ENCODE measurements at regions not wholly inside any gene's neighbourhood (a gene's known extent, or its start where the extent isn't known, plus 50 kb on each side); places are given as distances from the start of the nearest gene placed in this dataset.
A peak's percentile ranks its signal among the peaks of the same experiment; 100 is the strongest.

GRCh38 chr16:27677263-27677662 lies 127.3 kb downstream of the KATNIP start:
- intact Hi-C loops (cut with DNase I), result no loop called here
- DNase-seq, result no peak

GRCh38 chr16:27678955-27679354 lies 129.0 kb downstream of the KATNIP start:
- no peak for DNase-seq
- intact Hi-C loops (cut with DNase I), result no loop called here

- intact Hi-C loops (cut with DNase I), result no loop called here
- DNase-seq, result no peak
Observed at GRCh38 chr16:27679899-27680298, 130.0 kb downstream of the KATNIP start.

GRCh38 chr16:27681681-27682080 lies 131.7 kb downstream of the KATNIP start:
- intact Hi-C loops (cut with DNase I), result no loop called here
- DNase-seq, result peak in 1 of 10 donors; percentile 48

GRCh38 chr16:27684047-27684446 lies 134.1 kb downstream of the KATNIP start:
- no peak for DNase-seq
- intact Hi-C loops (cut with DNase I), result no loop called here

- DNase-seq, result peak in 1 of 10 donors; percentile 2
- intact Hi-C loops (cut with DNase I), result no loop called here
Observed at GRCh38 chr16:27685807-27686206, 135.9 kb downstream of the KATNIP start.

- intact Hi-C loops (cut with DNase I), result no loop called here
Observed at GRCh38 chr16:27686926-27687325, 137.0 kb downstream of the KATNIP start.

GRCh38 chr16:27687605-27688004 lies 137.7 kb downstream of the KATNIP start:
- intact Hi-C loops (cut with DNase I), result loop anchor here (2.0 kb wide), 1 partner anchor 383 kb away; no protein-coding TSS in a partner anchor
- DNase-seq, result no peak

More at GRCh38 chr16:27686926-27687325, 137.0 kb downstream of the KATNIP start:
- DNase-seq, result peak in 1 of 10 donors; percentile 7

GRCh38 chr16:27689711-27690110 lies 139.8 kb downstream of the KATNIP start:
- intact Hi-C loops (cut with DNase I), result loop anchor here (2.0 kb wide), 1 partner anchor 381 kb away; no protein-coding TSS in a partner anchor

GRCh38 chr16:27690608-27691007 lies 140.7 kb downstream of the KATNIP start:
- peak in 5 of 10 donors; percentile 38 to 89 (median 60) for DNase-seq
- intact Hi-C loops (cut with DNase I), result no loop called here

More at GRCh38 chr16:27689711-27690110, 139.8 kb downstream of the KATNIP start:
- peak in 5 of 10 donors; percentile 36 to 91 (median 56) for DNase-seq

- intact Hi-C loops (cut with DNase I), result no loop called here
Observed at GRCh38 chr16:27691721-27692120, 141.8 kb downstream of the KATNIP start.

GRCh38 chr16:27692576-27692975 lies 142.6 kb downstream of the KATNIP start:
- no peak for DNase-seq
- intact Hi-C loops (cut with DNase I), result no loop called here

More at GRCh38 chr16:27691721-27692120, 141.8 kb downstream of the KATNIP start:
- no peak for DNase-seq

- no peak for DNase-seq
- intact Hi-C loops (cut with DNase I), result no loop called here
Observed at GRCh38 chr16:27695161-27695560, 145.2 kb downstream of the KATNIP start.

- intact Hi-C loops (cut with DNase I), result no loop called here
- peak in 4 of 10 donors; percentile 37 to 91 (median 50) for DNase-seq
Observed at GRCh38 chr16:27698266-27698665, 148.3 kb downstream of the KATNIP start.

- intact Hi-C loops (cut with DNase I), result no loop called here
- DNase-seq, result no peak
Observed at GRCh38 chr16:27698746-27699145, 148.8 kb downstream of the KATNIP start.

GRCh38 chr16:27699540-27699939 lies 149.6 kb downstream of the KATNIP start:
- no peak for DNase-seq
- intact Hi-C loops (cut with DNase I), result no loop called here

- intact Hi-C loops (cut with DNase I), result no loop called here
- peak in 2 of 10 donors; percentile 56 to 87 for DNase-seq
Observed at GRCh38 chr16:27700304-27700995, 150.5 kb downstream of the KATNIP start.

- intact Hi-C loops (cut with DNase I), result no loop called here
- no peak for DNase-seq
Observed at GRCh38 chr16:27701381-27701780, 151.4 kb downstream of the KATNIP start.

- no peak for DNase-seq
- intact Hi-C loops (cut with DNase I), result no loop called here
Observed at GRCh38 chr16:27703121-27703520, 153.2 kb downstream of the KATNIP start.

GRCh38 chr16:27703545-27703944 lies 153.6 kb downstream of the KATNIP start:
- DNase-seq, result no peak
- intact Hi-C loops (cut with DNase I), result no loop called here

- intact Hi-C loops (cut with DNase I), result no loop called here
- DNase-seq, result no peak
Observed at GRCh38 chr16:27704252-27704651, 154.3 kb downstream of the KATNIP start.

GRCh38 chr16:27706156-27706865 lies 156.4 kb downstream of the KATNIP start:
- peak in 2 of 10 donors; percentile 13 to 40 for DNase-seq
- intact Hi-C loops (cut with DNase I), result no loop called here

Data from posterior cingulate gyrus (tissue), 11 donors.